ACC112 (cell line): ENCODE measurements at regions not wholly inside any gene's neighbourhood (a gene's known extent, or its start where the extent isn't known, plus 50 kb on each side); places are given as distances from the start of the nearest gene placed in this dataset.
A peak's percentile ranks its signal among the peaks of the same experiment; 100 is the strongest.

Source experiments
- H2AFZ ChIP-seq: fragments of 200-600 bp; sonication (generic); one replicate; pipeline ENCODE4 v1.6.0; 2017; ENCODE audit warnings: antibody characterized with exemption, low read length; ENCODE audit not compliant: unreplicated experiment
- H3K27ac ChIP-seq: fragments of 200-600 bp; sonication (generic); 2 replicates; pipeline ENCODE4 v1.5.1; 2014; ENCODE audit warnings: low read depth, mild to moderate bottlenecking, antibody characterized with exemption, low read length, moderate library complexity
- H3K27me3 ChIP-seq: fragments of 200-600 bp; sonication (generic); 2 replicates; pipeline ENCODE4 v1.6.1; 2014; ENCODE audit warnings: mild to moderate bottlenecking, antibody characterized with exemption, low read length, moderate library complexity, mixed read lengths; ENCODE audit not compliant: insufficient read depth
- H3K36me3 ChIP-seq: fragments of 200-600 bp; sonication (generic); 2 replicates; pipeline ENCODE4 v1.6.1; 2016; ENCODE audit warnings: mild to moderate bottlenecking, antibody characterized with exemption, low read length, moderate library complexity, mixed read lengths; ENCODE audit not compliant: insufficient read depth
- H3K4me1 ChIP-seq: fragments of 200-600 bp; sonication (generic); one replicate; pipeline ENCODE4 v1.6.1; 2016; ENCODE audit warnings: low read length, mixed read lengths; ENCODE audit not compliant: insufficient read depth, unreplicated experiment, control insufficient read depth
- H3K4me3 ChIP-seq: fragments of 200-600 bp; sonication (generic); 2 replicates; pipeline ENCODE4 v1.5.1; 2014; ENCODE audit warnings: mild to moderate bottlenecking, low read depth, low read length
- H3K79me2 ChIP-seq: fragments of 200-600 bp; sonication (generic); one replicate; pipeline ENCODE4 v1.6.0; 2016; ENCODE audit warnings: low read length; ENCODE audit not compliant: control insufficient read depth, unreplicated experiment, insufficient read depth

DNA sequence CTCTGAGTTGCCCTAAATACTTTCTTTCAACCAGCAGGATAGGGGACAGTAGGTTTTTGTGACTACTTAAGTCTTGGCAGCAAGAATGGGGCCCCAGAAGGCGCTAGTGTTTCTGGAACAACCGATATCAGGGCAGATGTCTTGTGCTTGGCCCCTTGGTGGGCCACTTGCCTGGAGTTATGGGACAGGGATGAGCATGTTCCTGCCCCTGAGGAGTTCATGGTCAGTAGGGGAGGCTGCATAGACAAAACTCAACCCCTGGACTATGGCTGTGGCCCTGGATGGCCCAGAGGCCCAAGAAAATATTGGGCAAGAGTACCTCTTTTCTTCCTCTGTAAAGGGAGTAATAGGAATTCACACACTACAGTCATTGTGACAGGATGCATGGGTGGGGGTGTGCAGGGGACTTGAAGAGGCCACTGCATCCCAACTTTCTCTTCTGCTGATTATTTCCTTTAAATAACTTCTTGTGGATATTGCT lies 57.7 kb upstream of the IGFBP3 start:
- Histone ChIP-seq H3K4me1 (peaks cover 49% of the 10 kb centered on the region), H3K27me3 (no peaks in the 10 kb centered on the region), H3K79me2 (no peaks in the 10 kb centered on the region), H3K36me3 (no peaks in the 10 kb centered on the region), H2AFZ (peak overlapping the region; percentile 4), H3K27ac (peak overlapping the region; percentile 99), H3K4me3 (peak overlapping the region; percentile 38; the same call in 1 of the 2 replicates)

DNA sequence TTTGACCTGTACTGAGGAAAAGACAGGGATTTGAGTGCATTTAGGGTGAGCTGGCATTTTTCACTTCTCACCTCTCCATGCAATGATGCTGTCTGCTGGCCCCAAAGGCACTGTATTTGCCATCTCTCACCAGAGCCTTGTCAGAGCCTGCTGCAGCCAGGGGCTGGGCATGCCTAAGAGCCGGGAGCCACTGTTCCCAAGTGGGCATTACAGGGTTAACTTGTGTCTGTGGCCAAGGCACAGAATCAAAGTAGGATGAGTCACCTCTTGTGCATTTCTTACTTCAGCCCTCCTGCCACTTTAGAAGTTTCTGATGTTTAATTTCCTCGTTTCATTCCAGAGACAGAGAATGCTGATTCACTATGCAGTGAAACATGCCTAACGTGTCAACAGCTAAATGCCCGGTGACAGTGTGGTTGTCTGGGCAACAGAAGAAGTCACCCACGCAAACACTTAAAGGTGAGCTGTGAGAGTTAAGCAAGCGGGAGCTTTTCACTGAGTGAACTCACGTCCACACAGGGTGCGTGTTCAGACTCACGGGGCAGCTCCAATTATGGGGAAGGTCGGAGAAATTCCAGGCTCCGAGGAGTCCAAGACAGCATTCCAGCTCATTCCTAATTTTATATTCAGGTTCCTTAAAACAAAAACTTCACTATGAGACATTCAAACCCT lies 57.1 kb upstream of the IGFBP3 start:
- Histone ChIP-seq H3K27me3 (no peaks in the 10 kb centered on the region), H3K36me3 (no peaks in the 10 kb centered on the region), H3K79me2 (no peaks in the 10 kb centered on the region), H3K4me1 (peaks cover 49% of the 10 kb centered on the region), H3K4me3 (peak overlapping the region; percentile 38; the same call in 1 of the 2 replicates), H3K27ac (peak overlapping the region; percentile 99), H2AFZ (peak overlapping the region; percentile 4)

DNA sequence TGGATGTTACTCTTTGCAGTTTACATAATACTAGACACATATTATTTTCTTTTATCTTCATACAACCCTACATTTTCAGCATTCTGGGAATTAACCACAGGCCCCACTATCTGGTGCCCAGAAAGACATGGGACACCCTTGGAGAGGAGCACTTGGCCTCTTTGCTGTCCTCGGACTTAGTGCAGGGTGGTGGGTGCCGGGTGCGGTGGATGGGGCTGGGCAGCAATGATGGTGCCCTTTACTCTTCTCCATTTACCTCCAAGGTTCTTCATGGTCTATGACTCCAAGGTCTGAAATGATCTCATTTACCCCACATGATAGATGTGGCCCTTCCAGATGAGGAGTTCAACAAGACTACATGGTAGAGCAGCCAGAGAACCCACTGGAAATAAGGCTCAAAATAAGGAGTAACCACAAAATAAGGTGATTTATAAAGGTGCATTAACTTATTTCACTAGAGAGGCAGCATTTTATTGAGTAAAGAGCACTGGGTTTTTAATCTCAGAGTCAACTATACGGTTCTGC lies 56.2 kb upstream of the IGFBP3 start:
- no peaks in the 10 kb centered on the region for H3K79me2 ChIP-seq
- H3K4me3 ChIP-seq, result no peak overlapping the region
- H2AFZ ChIP-seq, result no peak overlapping the region
- H3K27me3 ChIP-seq, result no peaks in the 10 kb centered on the region
- peak overlapping the region; percentile 99 for H3K27ac ChIP-seq
- H3K4me1 ChIP-seq, result peaks cover 49% of the 10 kb centered on the region
- no peaks in the 10 kb centered on the region for H3K36me3 ChIP-seq

DNA sequence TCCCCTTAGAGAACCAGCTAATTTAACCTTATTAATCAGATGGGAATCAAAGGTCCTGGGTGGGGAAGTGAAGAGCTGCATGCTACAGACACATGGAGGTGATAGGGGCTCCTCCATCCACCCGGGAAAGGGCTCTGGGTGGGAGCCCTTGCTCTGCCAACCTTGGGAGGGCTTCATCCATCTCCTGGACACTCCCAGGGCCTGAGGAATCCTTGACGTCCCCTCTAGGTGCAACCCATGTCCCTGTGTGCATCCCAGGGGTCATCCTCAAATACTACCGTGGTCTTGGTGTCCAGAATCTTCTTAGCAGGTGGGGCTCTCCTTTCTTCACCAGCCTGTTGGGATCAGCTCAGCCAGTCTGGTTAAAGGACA lies 55.4 kb upstream of the IGFBP3 start:
- Histone ChIP-seq H3K36me3 (no peaks in the 10 kb centered on the region), H3K27ac (no peak overlapping the region), H3K79me2 (no peaks in the 10 kb centered on the region), H2AFZ (no peak overlapping the region), H3K27me3 (no peaks in the 10 kb centered on the region), H3K4me1 (peaks cover 49% of the 10 kb centered on the region), H3K4me3 (no peak overlapping the region)

DNA sequence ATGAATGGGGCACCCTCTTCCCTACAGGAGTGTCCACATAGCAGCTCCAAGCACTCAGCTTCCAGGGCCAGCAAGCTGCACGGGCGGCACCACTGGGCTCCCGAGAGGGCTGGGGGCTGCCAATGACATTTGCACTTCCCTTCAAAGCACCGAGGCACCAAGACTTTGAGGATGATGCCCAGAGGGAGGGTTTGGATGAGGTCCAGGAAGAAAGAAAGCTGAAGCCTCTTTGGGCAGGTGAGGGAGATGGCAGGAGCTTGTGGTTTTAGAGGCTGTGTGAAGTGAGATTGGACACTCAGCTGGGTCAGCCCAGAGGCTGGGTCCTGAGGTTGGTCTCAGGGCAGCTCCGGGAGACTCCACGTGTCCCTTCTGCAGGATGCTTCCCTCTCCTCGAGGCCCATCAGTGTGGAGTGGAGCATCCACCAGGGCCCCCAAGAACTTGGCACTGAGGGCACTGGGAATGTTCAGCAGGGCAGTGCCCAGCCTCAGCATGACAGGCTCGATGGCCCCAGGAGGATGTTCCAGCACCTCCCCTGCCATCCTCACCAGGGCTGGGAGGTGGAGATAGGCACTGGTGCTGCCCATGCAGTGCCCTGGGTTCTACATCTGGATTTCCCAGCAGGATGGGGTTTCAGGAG lies 54.9 kb upstream of the IGFBP3 start:
- no peak overlapping the region for H3K27ac ChIP-seq
- no peak overlapping the region for H2AFZ ChIP-seq
- H3K36me3 ChIP-seq, result no peaks in the 10 kb centered on the region
- H3K4me3 ChIP-seq, result no peak overlapping the region
- no peaks in the 10 kb centered on the region for H3K27me3 ChIP-seq
- H3K4me1 ChIP-seq, result peaks cover 48% of the 10 kb centered on the region
- no peaks in the 10 kb centered on the region for H3K79me2 ChIP-seq

DNA sequence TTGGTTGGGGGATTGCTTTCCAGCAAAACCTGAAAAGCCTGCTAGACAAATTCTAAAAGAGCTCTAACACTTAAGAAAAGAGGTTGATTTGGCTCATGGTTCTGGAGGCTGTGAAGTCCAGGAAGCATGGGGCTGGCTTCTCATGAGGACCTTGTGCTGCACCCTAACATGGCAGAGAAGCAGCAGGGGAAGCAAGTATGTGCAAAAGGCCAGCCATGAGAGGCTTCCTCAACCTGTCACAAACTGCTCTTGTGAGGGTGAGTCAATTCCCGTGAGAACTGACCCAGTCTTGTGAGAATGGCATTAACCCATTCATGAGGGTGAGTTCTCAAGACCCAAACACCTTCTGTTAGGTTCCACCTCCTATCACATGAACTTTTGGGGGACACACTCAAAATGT lies 54.3 kb upstream of the IGFBP3 start:
- no peaks in the 10 kb centered on the region for H3K36me3 ChIP-seq
- H2AFZ ChIP-seq, result no peak overlapping the region
- no peak overlapping the region for H3K27ac ChIP-seq
- no peaks in the 10 kb centered on the region for H3K79me2 ChIP-seq
- no peak overlapping the region for H3K4me3 ChIP-seq
- H3K4me1 ChIP-seq, result peaks cover 42% of the 10 kb centered on the region
- H3K27me3 ChIP-seq, result no peaks in the 10 kb centered on the region

DNA sequence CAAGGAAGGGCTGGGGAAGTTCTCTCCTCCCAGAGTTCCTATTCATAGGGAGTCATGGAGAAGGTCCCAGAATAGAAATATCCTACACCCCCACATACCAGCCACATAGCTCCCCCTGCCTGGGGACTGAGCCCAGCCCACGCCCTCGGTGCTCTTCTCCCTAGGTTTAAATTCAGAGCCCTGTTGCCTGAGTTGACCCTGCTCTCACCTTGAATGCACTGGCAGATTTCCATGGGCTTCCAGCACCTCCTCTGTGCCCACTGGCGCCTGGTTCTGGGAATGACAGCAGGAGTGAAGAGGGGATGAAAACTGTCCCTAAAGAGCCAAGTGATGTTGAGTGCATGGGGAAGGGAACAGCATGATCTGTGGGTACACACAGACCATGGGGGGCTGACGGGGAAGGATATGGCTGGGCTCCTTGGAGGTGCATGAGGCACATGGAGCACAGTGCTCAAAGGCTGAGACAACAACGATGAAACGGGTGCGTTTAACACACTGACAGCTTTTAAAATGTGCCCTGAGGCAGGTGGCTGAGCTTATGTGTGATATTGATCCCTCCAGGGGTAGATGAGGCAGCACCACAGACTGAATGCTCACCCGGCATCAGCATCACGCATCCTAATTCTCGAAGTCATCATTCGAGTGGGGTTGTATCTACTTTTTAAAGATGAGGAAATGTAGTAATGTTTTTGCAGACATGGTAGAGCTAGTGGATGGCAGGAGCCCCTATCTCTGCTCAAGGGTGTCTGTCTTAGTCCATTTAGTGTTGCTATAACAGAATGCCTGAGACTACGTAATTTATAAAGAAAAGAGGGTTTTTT lies 53.7 kb upstream of the IGFBP3 start:
- no peaks in the 10 kb centered on the region for H3K27me3 ChIP-seq
- H2AFZ ChIP-seq, result no peak overlapping the region
- peaks cover 39% of the 10 kb centered on the region for H3K4me1 ChIP-seq
- H3K79me2 ChIP-seq, result no peaks in the 10 kb centered on the region
- H3K27ac ChIP-seq, result no peak overlapping the region
- no peak overlapping the region for H3K4me3 ChIP-seq
- H3K36me3 ChIP-seq, result no peaks in the 10 kb centered on the region

DNA sequence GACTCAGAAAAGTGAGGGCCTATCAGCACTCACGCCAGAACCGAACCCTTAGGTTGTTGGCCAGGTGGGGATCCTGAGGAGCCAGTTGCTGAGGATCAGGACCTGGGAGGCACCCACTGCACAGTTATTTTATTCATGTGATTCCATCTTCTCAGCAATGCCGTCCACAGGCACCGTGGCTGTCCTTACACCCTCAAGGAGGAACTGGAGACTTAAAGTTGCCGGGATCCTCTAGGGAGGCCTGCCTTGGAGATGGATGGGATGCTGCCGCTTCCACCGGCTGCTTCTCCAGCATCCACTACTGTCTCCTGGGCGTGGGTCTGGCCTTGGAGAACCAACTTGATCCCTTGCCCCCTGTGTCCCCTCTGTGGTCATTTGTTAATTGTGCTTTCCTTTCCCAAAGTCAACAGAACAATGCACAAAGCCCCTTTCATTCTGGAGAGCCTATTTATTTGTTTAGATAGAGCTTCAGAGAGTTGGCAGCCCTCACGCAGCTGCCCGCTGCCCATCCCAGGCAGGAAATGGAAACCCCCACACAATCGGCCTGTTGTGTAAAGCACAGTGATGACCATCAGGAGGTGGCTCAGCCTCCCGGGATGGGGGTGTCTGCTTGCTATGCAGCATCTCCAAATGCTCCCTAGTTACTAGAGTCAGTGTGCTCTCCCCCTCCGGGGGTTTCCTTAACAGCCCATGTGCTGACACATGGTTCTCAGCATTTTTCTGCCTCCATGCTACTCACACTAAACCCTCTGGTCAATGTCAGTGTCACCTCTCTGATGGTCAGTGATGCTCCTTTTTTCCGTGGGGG lies 52.9 kb upstream of the IGFBP3 start:
- H3K79me2 ChIP-seq, result no peaks in the 10 kb centered on the region
- no peak overlapping the region for H3K4me3 ChIP-seq
- H3K4me1 ChIP-seq, result peaks cover 32% of the 10 kb centered on the region
- H3K27me3 ChIP-seq, result no peaks in the 10 kb centered on the region
- no peak overlapping the region for H3K27ac ChIP-seq
- no peaks in the 10 kb centered on the region for H3K36me3 ChIP-seq
- H2AFZ ChIP-seq, result no peak overlapping the region

DNA sequence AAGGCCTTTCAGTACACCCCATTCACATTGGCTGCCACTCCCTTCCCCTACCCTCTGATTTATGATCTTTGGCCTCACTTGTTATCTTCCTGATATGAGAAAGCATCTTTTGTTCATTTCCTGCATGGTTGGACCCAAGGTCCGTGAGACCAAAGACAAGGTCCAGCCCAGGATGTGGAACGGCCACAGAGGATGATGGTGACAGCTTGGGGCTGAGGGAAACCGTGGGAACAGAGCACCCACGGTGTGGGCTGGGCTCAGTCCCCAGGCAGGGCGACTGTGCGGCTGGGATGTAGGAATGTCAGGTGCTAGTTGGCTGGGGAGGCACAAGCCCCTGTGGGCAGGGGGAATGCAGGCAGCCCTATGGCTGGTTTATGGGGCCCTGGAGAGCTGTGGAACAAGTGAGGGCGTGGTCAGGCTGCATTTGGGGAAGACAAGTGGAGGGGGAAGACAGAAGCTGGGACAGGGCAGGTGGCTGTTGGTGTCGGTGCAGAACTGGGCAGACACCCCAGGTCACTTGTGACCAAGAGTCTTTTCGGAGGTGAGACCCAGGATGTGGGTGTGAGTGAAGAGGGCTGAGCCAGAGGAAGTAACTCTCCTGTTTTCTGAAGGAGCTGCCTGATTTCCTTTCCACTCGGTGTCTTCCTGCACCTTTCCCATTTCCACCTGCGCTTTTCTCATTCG lies 51.7 kb upstream of the IGFBP3 start:
- Histone ChIP-seq H2AFZ (no peak overlapping the region), H3K27me3 (no peaks in the 10 kb centered on the region), H3K4me1 (peaks cover 23% of the 10 kb centered on the region), H3K79me2 (no peaks in the 10 kb centered on the region), H3K36me3 (no peaks in the 10 kb centered on the region), H3K27ac (no peak overlapping the region), H3K4me3 (no peak overlapping the region)
